Esophagus squamous epithelium (tissue), 5 donors: ENCODE measurements at regions not wholly inside any gene's neighbourhood (a gene's known extent, or its start where the extent isn't known, plus 50 kb on each side); places are given as distances from the start of the nearest gene placed in this dataset.

Experiments used
- DNase-seq: peaks from one replicate; lab custom pipeline; 2025; lab: John Stamatoyannopoulos, UW
- H3K27ac ChIP-seq, 4 donors: fragments of 200-600 bp; sonication (generic); one replicate each; pipeline ENCODE4 v1.5.1; 2016 to 2019; ENCODE audit warnings: mild to moderate bottlenecking in 1 of 4
- H3K27me3 ChIP-seq, 4 donors: fragments of 200-600 bp; sonication (generic); 1 replicate in 3 of 4; 2 replicates in 1 of 4; pipeline versions ENCODE4 v1.5.1 to v1.6.0; 2017 to 2021; ENCODE audit warnings: antibody characterized with exemption in 1 of 4
- H3K36me3 ChIP-seq, 3 donors: fragments of 200-600 bp; sonication (generic); one replicate each; pipeline ENCODE4 v1.5.1; 2016 to 2019
- H3K4me1 ChIP-seq, 3 donors: fragments of 200-600 bp; sonication (generic); one replicate each; pipeline ENCODE4 v1.5.1; 2017 to 2019
- H3K4me3 ChIP-seq, 4 donors: fragments of 200-600 bp; sonication (generic); 1 replicate in 3 of 4; 2 replicates in 1 of 4; pipeline ENCODE4 v1.5.1; 2016 to 2019; ENCODE audit warnings: mild to moderate bottlenecking in 2 of 4, moderate library complexity in 1 of 4
- H3K9me3 ChIP-seq, 3 donors: fragments of 200-600 bp; sonication (generic); one replicate each; pipeline ENCODE4 v1.5.1; 2016 to 2019
- CTCF ChIP-seq, 6 experiments: fragments of 450-650 bp in 4 of 6; fragments of 200-600 bp in 2 of 6; sonication (generic) in 2 of 6; IDR thresholded peaks; one replicate each; pipeline ENCODE4 v1.5.1; 2016 to 2019; ENCODE audit warnings: antibody characterized with exemption in 6 of 6, mild to moderate bottlenecking in 4 of 6, moderate library complexity in 4 of 6
- POLR2A ChIP-seq, 4 donors: fragments of 450-650 bp; IDR thresholded peaks; one replicate each; pipeline ENCODE4 v1.6.1; 2017; ENCODE audit warnings: antibody characterized with exemption in 4 of 4, mild to moderate bottlenecking in 4 of 4, moderate library complexity in 3 of 4
- WGBS, 2 donors: methylation state at CpG; one replicate each; pipeline ENCODE4 v1.1.5; 2018; 5-methylcytosine and 5-hydroxymethylcytosine counted together
- intact Hi-C: fragments of 100-400 bp; cut with DNase I; formaldehyde crosslinking; loops from one replicate; pipeline ENCODE4 v1.15.0; 2022
- donor health status: DM: yes; HTN: yes; CAD: no.

DNA sequence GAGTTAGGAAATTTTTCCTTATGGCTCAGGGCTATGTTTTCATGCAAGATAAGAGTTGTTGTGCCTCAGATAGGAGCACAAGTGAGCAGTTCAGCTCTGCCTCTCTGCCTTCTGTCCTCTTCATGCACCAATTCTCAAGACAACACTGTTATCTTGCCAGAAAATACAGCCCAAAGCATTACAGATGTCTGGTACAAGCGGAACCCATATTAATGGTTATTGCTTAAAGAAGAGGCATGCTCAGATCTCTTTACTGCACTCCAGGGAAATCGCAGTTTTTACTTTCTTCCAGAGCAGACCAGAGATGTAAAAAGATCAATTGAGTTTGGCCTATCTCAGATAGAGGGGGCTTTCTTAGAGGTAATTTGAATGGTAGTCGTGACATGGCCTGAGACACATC lies 361.6 kb upstream of the WWC1 start:
- Histone ChIP-seq H3K4me3 (no peak overlapping the region), H3K27ac (no peak overlapping the region), H3K9me3 (no peaks in the 10 kb centered on the region), H3K4me1 (no peaks in the 10 kb centered on the region), H3K36me3 (no peaks in the 10 kb centered on the region), H3K27me3 (no peaks in the 10 kb centered on the region)
- no peak for DNase-seq
- 84 to 95% methylated on average over 3 of the region's 3 CpGs for WGBS, 2 donors
- intact Hi-C loops = no loop called here
- TF ChIP-seq CTCF (IDR thresholded peaks at IDR 0.05) (no peak), POLR2A (IDR thresholded peaks at IDR 0.05) (no peak)

DNA sequence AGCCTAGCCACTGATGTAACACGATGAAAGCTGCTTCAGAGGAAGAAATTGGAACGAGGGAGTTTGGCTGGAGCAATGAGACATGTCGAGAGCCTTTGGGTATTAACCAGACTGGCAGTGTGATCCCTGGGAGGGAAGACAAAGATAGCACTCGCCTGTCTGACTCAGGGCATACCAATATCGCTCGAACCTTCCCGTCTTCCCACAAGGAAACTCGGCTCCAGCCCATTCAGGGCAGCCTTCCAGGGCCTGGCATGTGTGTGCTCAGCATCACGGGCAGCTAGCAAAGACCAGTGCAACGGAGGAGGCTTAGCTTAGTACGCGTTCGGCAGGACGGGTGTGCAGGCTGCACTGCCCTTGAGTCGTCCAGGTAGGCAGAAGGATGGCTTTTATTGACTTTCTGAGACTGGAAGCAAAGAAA lies 356.9 kb upstream of the WWC1 start:
- DNase-seq = no peak
- H3K4me3 ChIP-seq = no peak overlapping the region
- H3K36me3 ChIP-seq = no peaks in the 10 kb centered on the region
- TF ChIP-seq CTCF (IDR thresholded peaks at IDR 0.05) = no peak
- TF ChIP-seq POLR2A (IDR thresholded peaks at IDR 0.05) = no peak
- intact Hi-C loops = no loop called here
- 46 to 55% methylated on average over 15 of the region's 15 CpGs for WGBS, 2 donors
- no peaks in the 10 kb centered on the region for H3K9me3 ChIP-seq
- H3K27me3 ChIP-seq = no peaks in the 10 kb centered on the region
- H3K27ac ChIP-seq = no peak overlapping the region
- no peaks in the 10 kb centered on the region for H3K4me1 ChIP-seq

DNA sequence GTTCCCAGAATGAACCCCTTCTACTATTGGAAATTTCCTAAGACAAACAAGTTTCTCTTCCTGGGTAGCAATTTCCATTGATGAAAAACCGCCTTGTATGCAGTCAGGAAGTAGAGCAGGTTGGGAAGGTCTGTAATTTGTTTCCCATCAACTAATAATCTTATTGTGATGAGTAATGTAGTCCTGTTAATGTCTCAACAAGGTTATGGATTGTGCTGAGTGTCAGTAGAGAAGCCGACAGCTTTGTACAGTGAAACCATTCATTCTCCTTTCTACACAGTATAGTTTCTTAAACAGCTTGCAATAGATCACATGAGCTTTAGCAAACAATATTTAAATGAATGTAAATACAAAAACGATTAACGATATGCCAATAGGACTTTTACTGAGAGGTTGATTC lies 355.4 kb upstream of the WWC1 start:
- Histone ChIP-seq H3K27me3 (no peaks in the 10 kb centered on the region), H3K9me3 (no peaks in the 10 kb centered on the region), H3K36me3 (no peaks in the 10 kb centered on the region), H3K4me3 (no peak overlapping the region), H3K27ac (no peak overlapping the region), H3K4me1 (peaks cover 0 to 6% (median 0%) of the 10 kb centered on the region in 3 donors)
- intact Hi-C loops = no loop called here
- no peak for DNase-seq
- TF ChIP-seq CTCF (IDR thresholded peaks at IDR 0.05) = no peak
- no peak for TF ChIP-seq POLR2A (IDR thresholded peaks at IDR 0.05)
- 59 to 71% methylated on average over 4 of the region's 4 CpGs for WGBS, 2 donors

DNA sequence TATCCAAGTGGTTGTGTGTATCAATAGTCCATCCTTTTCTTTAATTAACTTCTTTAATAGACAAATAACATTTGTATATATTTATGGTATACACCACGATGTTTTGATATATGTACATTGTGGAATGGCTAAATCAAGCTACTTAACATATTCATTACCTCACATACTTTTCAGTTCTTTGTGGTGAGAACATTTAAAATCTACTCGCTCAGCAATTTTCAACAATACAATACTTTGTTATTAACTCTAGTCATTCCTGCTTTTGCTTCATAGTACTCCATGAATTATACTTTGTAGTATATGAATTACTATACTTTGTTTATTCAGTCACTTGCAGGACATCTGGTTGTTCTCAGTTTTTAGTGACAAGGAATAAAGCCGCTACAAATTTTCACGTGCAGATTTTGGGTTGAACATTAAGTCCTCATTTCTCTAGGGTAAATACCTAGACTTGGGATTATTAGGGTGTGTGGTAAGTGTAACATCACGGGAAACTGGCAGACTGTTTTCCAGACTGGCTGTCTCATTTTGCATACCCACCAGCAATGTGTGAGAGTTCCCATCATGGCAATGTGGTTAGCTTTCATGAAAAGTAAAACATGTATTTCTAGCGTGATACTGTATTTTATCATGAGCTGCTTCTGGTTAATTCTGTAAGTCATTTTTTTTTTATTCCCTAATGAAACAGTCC lies 354.4 kb upstream of the WWC1 start:
- no peak overlapping the region for H3K27ac ChIP-seq
- no peaks in the 10 kb centered on the region for H3K36me3 ChIP-seq
- WGBS, 2 donors = 73 to 79% methylated on average over 6 of the region's 6 CpGs
- TF ChIP-seq POLR2A (IDR thresholded peaks at IDR 0.05) (no peak), CTCF (IDR thresholded peaks at IDR 0.05) (no peak)
- intact Hi-C loops = no loop called here
- no peaks in the 10 kb centered on the region for H3K27me3 ChIP-seq
- DNase-seq = no peak
- H3K4me1 ChIP-seq = peaks cover 0 to 6% (median 0%) of the 10 kb centered on the region in 3 donors
- no peaks in the 10 kb centered on the region for H3K9me3 ChIP-seq
- H3K4me3 ChIP-seq = no peak overlapping the region

DNA sequence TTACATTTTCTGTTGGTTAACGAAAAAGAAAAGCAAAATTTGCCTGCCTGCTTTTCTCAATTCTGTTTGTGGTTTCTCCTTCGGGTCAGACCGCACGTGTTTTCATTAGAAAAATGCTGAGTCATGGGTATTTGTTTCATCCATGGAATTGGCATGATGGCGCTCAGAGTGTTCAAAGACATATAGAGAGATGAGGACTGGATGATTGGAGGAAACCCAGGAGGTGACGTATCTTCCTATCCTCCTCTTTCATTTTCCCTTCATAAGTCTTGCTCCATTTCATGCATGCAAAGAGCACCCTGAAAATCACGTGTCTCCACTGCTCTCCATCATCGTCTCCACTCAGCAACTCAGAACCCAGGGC lies 353.8 kb upstream of the WWC1 start:
- Histone ChIP-seq H3K36me3 (no peaks in the 10 kb centered on the region), H3K27ac (no peak overlapping the region), H3K9me3 (no peaks in the 10 kb centered on the region), H3K4me3 (no peak overlapping the region), H3K27me3 (no peaks in the 10 kb centered on the region), H3K4me1 (peaks cover 0 to 6% (median 0%) of the 10 kb centered on the region in 3 donors)
- TF ChIP-seq POLR2A (IDR thresholded peaks at IDR 0.05) = no peak
- no peak for TF ChIP-seq CTCF (IDR thresholded peaks at IDR 0.05)
- intact Hi-C loops = no loop called here
- 71 to 74% methylated on average over 8 of the region's 8 CpGs for WGBS, 2 donors
- no peak for DNase-seq
